HCT116 (cell line): ENCODE measurements at regions not wholly inside any gene's neighbourhood (a gene's known extent, or its start where the extent isn't known, plus 50 kb on each side); places are given as distances from the start of the nearest gene placed in this dataset.

Experiments
- ATAC-seq: fragments of 200-7000 bp; cut with Tn5 transposase; 2 replicates; pipeline ENCODE4 v1.9.1; 2020; ENCODE audit warnings: mild to moderate bottlenecking, moderate library complexity
- BruUV-seq: library from RNA; stranded (reverse); fragments of 400-500 nt; replicated peaks from 2 replicates; lab custom pipeline; 2021; lab: Mats Ljungman, UMichigan
- CTCF ChIA-PET: fragments of 300-600 bp; sonication (Branson Sonifier 250); formaldehyde crosslinking; loops from one replicate; lab custom pipeline; 2021; ENCODE audit warnings: antibody characterized with exemption; lab: Charles Lee
- POLR2A ChIA-PET: fragments of 300-600, 350-600 bp; sonication (Branson Sonifier 250); formaldehyde crosslinking; loops from one replicate; lab custom pipeline; 2021; ENCODE audit warnings: antibody characterized with exemption; lab: Charles Lee
- RAD21 ChIA-PET, 2 experiments: fragments of 300-600 bp; sonication (Branson Sonifier 250); formaldehyde crosslinking; loops; one replicate each; lab custom pipeline; 2023; ENCODE audit warnings: low total read pairs in 2 of 2; ENCODE audit not compliant: uncharacterized antibody in 2 of 2, unreplicated experiment in 2 of 2, low non-redundant PET in 1 of 2; lab: Charles Lee
- DNase-seq: peaks from one replicate; pipeline ENCODE4 v3.0.0-alpha.2; 2010; ENCODE audit warnings: low read depth, low spot score
- H2AFZ ChIP-seq: fragments of 200-600 bp; shearing (Covaris generic), sonication (generic); 2 replicates; pipeline ENCODE4 v1.6.1; 2017; ENCODE audit warnings: low read depth, mixed run types, mixed read lengths, antibody characterized with exemption, low read length; ENCODE audit not compliant: poor library complexity, severe bottlenecking
- H3K27ac ChIP-seq: 2 replicates; pipeline ENCODE4 v1.5.1; 2012; ENCODE audit warnings: low read depth, low read length
- H3K27me3 ChIP-seq: fragments of 200-600 bp; sonication (generic); 2 replicates; pipeline ENCODE4 v1.6.1; 2016; ENCODE audit warnings: mixed run types, low read length, mixed read lengths; ENCODE audit not compliant: insufficient read depth
- H3K36me3 ChIP-seq, 2 experiments: fragments of 200-500 bp in 1 of 2; fragments of 200-600 bp in 1 of 2; sonication (Bioruptor generic) in 1 of 2; sonication (generic) in 1 of 2; 2 replicates each; pipeline versions ENCODE4 v1.5.1 to v1.6.1; 2014 to 2016; ENCODE audit warnings: low read length in 2 of 2, inconsistent platforms in 1 of 2, mixed read lengths in 1 of 2, mixed run types in 1 of 2; ENCODE audit not compliant: insufficient read depth in 2 of 2, control insufficient read depth in 1 of 2
- H3K4me1 ChIP-seq, 2 experiments: fragments of 200-600 bp in 1 of 2; sonication (generic) in 1 of 2; 2 replicates each; pipeline versions ENCODE4 v1.5.1 to v1.6.1; 2012 to 2017; ENCODE audit warnings: low read length in 2 of 2, inconsistent platforms in 1 of 2, mild to moderate bottlenecking in 1 of 2, mixed read lengths in 1 of 2, mixed run types in 1 of 2, moderate library complexity in 1 of 2; ENCODE audit not compliant: insufficient read depth in 2 of 2, control insufficient read depth in 1 of 2
- H3K4me2 ChIP-seq: fragments of 200-600 bp; sonication (generic); 2 replicates; pipeline ENCODE4 v1.6.1; 2017; ENCODE audit warnings: mixed run types, low read length, mixed read lengths
- H3K4me3 ChIP-seq, 2 experiments: fragments of 200-600 bp in 1 of 2; sonication (generic) in 1 of 2; replicated peaks in 1 of 2; 2 replicates each; pipeline ENCODE4 v1.5.1; 2011 to 2016; ENCODE audit warnings: low read length in 2 of 2, control low read depth in 1 of 2, low read depth in 1 of 2, mild to moderate bottlenecking in 1 of 2, mixed read lengths in 1 of 2, mixed run types in 1 of 2
- H3K79me2 ChIP-seq: fragments of 200-600 bp; sonication (generic); 2 replicates; pipeline ENCODE4 v1.6.1; 2017; ENCODE audit warnings: mild to moderate bottlenecking, mixed run types, low read length, moderate library complexity, mixed read lengths; ENCODE audit not compliant: insufficient read depth
- H3K9ac ChIP-seq: fragments of 200-600 bp; sonication (generic); 2 replicates; pipeline ENCODE4 v1.6.1; 2016; ENCODE audit warnings: low read length, mixed read lengths
- H3K9me2 ChIP-seq: fragments of 200-600 bp; sonication (generic), shearing (Covaris generic); 2 replicates; pipeline ENCODE4 v1.6.1; 2017; ENCODE audit warnings: mixed run types, mild to moderate bottlenecking, moderate library complexity; ENCODE audit not compliant: insufficient read depth
- H3K9me3 ChIP-seq, 2 experiments: fragments of 200-500 bp in 1 of 2; fragments of 200-600 bp in 1 of 2; sonication (Bioruptor generic) in 1 of 2; sonication (generic) in 1 of 2; 2 replicates each; pipeline ENCODE4 v1.6.1; 2014 to 2017; ENCODE audit warnings: low read length in 2 of 2, mixed read lengths in 2 of 2, inconsistent platforms in 1 of 2, low read depth in 1 of 2, mild to moderate bottlenecking in 1 of 2, mixed run types in 1 of 2, moderate library complexity in 1 of 2; ENCODE audit not compliant: control insufficient read depth in 1 of 2, insufficient read depth in 1 of 2
- H4K20me1 ChIP-seq: fragments of 200-600 bp; sonication (generic), shearing (Covaris generic); 2 replicates; pipeline ENCODE4 v1.6.1; 2017; ENCODE audit warnings: mixed run types, mild to moderate bottlenecking, moderate library complexity; ENCODE audit not compliant: insufficient read depth
- CBX3 ChIP-seq: IDR thresholded peaks from 2 replicates; pipeline ENCODE4 v1.6.1; 2012; ENCODE audit warnings: low read depth
- CTCF ChIP-seq, 3 experiments: fragments of 200-600 bp in 1 of 3; sonication (generic) in 1 of 3; IDR thresholded peaks in 2 of 3; conservative IDR thresholded peaks in 1 of 3; 2 replicates each; pipeline ENCODE4 v1.5.1; 2012 to 2017; ENCODE audit warnings: low read depth in 2 of 3, low read length in 2 of 3, antibody characterized with exemption in 1 of 3, borderline replicate concordance in 1 of 3, control low read depth in 1 of 3, mild to moderate bottlenecking in 1 of 3, mixed read lengths in 1 of 3, mixed run types in 1 of 3, moderate library complexity in 1 of 3; ENCODE audit not compliant: insufficient read depth in 1 of 3
- EZH2 ChIP-seq: fragments of 200-600 bp; sonication (generic); IDR thresholded peaks from 2 replicates; pipeline ENCODE4 v1.6.1; 2017; ENCODE audit warnings: antibody characterized with exemption, mixed run types
- FOSL1 ChIP-seq: IDR thresholded peaks from 2 replicates; pipeline ENCODE4 v1.6.1; 2012; ENCODE audit warnings: low read depth
- MAX ChIP-seq: IDR thresholded peaks from 2 replicates; pipeline ENCODE4 v1.6.1; 2012
- POLR2AphosphoS5 ChIP-seq: IDR thresholded peaks from 2 replicates; pipeline ENCODE4 v1.6.1; 2011; ENCODE audit warnings: mild to moderate bottlenecking, low read depth, low read length, moderate library complexity
- RAD21 ChIP-seq: IDR thresholded peaks from 2 replicates; pipeline ENCODE4 v1.6.1; 2012; ENCODE audit warnings: low read depth, mild to moderate bottlenecking
- REST ChIP-seq: IDR thresholded peaks from 2 replicates; pipeline ENCODE4 v1.6.1; 2012; ENCODE audit warnings: low read depth
- SP1 ChIP-seq: IDR thresholded peaks from 2 replicates; pipeline ENCODE4 v1.6.1; 2012; ENCODE audit warnings: low read depth
- SRF ChIP-seq: IDR thresholded peaks from 2 replicates; pipeline ENCODE4 v1.6.1; 2012; ENCODE audit warnings: low read depth
- TCF7L2 ChIP-seq: IDR thresholded peaks from 2 replicates; pipeline ENCODE4 v1.7.0; 2011; ENCODE audit warnings: borderline replicate concordance, inconsistent platforms; ENCODE audit not compliant: insufficient read depth, insufficient read length; ENCODE audit errors: extremely low read depth
- ZFX ChIP-seq: fragments of 450-650 bp; IDR thresholded peaks from 2 replicates; pipeline ENCODE4 v1.6.1; 2017
- intact Hi-C: fragments of 100-400 bp; cut with micrococcal nuclease; formaldehyde crosslinking; loops from 2 replicates; pipeline ENCODE4 v1.10.0; 2022

- Histone ChIP-seq H3K4me1 (no peaks in the 10 kb centered on the region), H3K27ac (no peak overlapping the region), H3K79me2 (no peaks in the 10 kb centered on the region), H3K36me3 (no peaks in the 10 kb centered on the region), H3K9ac (no peak overlapping the region), H4K20me1 (no peaks in the 10 kb centered on the region), H3K4me2 (no peak overlapping the region), H2AFZ (no peak overlapping the region), H3K9me2 (no peaks in the 10 kb centered on the region), H3K9me3 (peaks cover 10 to 31% of the 10 kb centered on the region in 2 experiments; a peak in 2 of 4 replicates), H3K4me3 (no peak overlapping the region), H3K27me3 (no peaks in the 10 kb centered on the region)
- intact Hi-C loops = no loop called here
- ChIA-PET RAD21 (no interaction called here), POLR2A (no interaction called here), CTCF (no interaction called here)
- no peak for ATAC-seq
- TF ChIP-seq FOSL1 = no peak
- TF ChIP-seq POLR2AphosphoS5 = no peak
- TF ChIP-seq MAX = no peak
- no peak for TF ChIP-seq RAD21
- TF ChIP-seq EZH2 = no peak
- no peak for TF ChIP-seq ZFX
- TF ChIP-seq SP1 = no peak
- no peak for TF ChIP-seq CTCF (IDR thresholded peaks at IDR 0.05 in 2 of 3, conservative IDR thresholded peaks at IDR 0.05 in 1 of 3; ENCODE audit: borderline replicate concordance in 1 of 3, insufficient read depth in 1 of 3, low read depth in 2 of 3, low read length in 2 of 3)
- no peak for TF ChIP-seq SRF
- TF ChIP-seq REST = no peak
- no peak for TF ChIP-seq TCF7L2
- TF ChIP-seq CBX3 = no peak
- no TSS peak for BruUV-seq
- DNase-seq = no peak
Measured at GRCh38 chr5:26569241-26569928, 469.0 kb downstream of the CDH9 start.
